Psoas muscle (tissue), 7 donors: ENCODE measurements at regions not wholly inside any gene's neighbourhood (a gene's known extent, or its start where the extent isn't known, plus 50 kb on each side); places are given as distances from the start of the nearest gene placed in this dataset.
A peak's percentile ranks its signal among the peaks of the same experiment; 100 is the strongest.

Experiments used
- ATAC-seq, 4 donors: fragments of 200-7000 bp; cut with Tn5 transposase; one replicate each; pipeline ENCODE4 v1.9.1; 2020; ENCODE audit warnings: moderate library complexity in 3 of 4, mild to moderate bottlenecking in 2 of 4
- DNase-seq, 2 donors: peaks; one replicate each; pipeline ENCODE4 v3.0.0-alpha.2; 2020
- H3K27ac ChIP-seq: fragments of 200-600 bp; one replicate; pipeline ENCODE4 v1.8.0; 2022
- H3K27me3 ChIP-seq, 3 donors: fragments of 200-600 bp in 1 of 3; one replicate each; pipeline versions ENCODE4 v1.6.1 to v1.8.0; 2013 to 2022; ENCODE audit warnings: low read length in 2 of 3, mild to moderate bottlenecking in 2 of 3, moderate library complexity in 1 of 3; ENCODE audit not compliant: insufficient read depth in 3 of 3
- H3K36me3 ChIP-seq, 2 donors: fragments of 200-600 bp in 1 of 2; one replicate each; pipeline versions ENCODE4 v1.6.1 to v1.8.0; 2013 to 2022; ENCODE audit warnings: low read depth in 1 of 2, mild to moderate bottlenecking in 1 of 2, moderate library complexity in 1 of 2; ENCODE audit not compliant: insufficient read depth in 1 of 2
- H3K4me1 ChIP-seq: fragments of 200-600 bp; one replicate; pipeline ENCODE4 v1.8.0; 2022
- H3K4me3 ChIP-seq: fragments of 200-600 bp; one replicate; pipeline ENCODE4 v1.8.0; 2022; ENCODE audit warnings: mild to moderate bottlenecking
- H3K9me3 ChIP-seq: fragments of 200-600 bp; one replicate; pipeline ENCODE4 v1.8.0; 2022
- CTCF ChIP-seq: fragments of 200-600 bp; IDR thresholded peaks from one replicate; pipeline ENCODE4 v1.8.0; 2022; ENCODE audit warnings: antibody characterized with exemption
- WGBS, 3 donors: extraction: QIAGEN DNeasy Blood & Tissue Kit; methylation state at CpG; one replicate each; pipeline versions ENCODE4 v1.1.6 to v1.1.7; 2013; 5-methylcytosine and 5-hydroxymethylcytosine counted together
- intact Hi-C, 2 donors: fragments of 100-400 bp; cut with DNase I; formaldehyde crosslinking; loops; one replicate each; pipeline versions ENCODE4 v1.11.0 to v1.14.2; 2022
- donor health status: healthy with polysubstance abuse.
- donor health status: DM: no; HTN: no; CAD: no; lungs with moderate emphysema.
- donor health status: Bipolar disorder and iron deficiency.
- donor health status: healthy.
- donor health status: DM: yes; HTN: yes; CAD: no.
- donor health status: DM: no; HTN: no; CAD: no.
- donor health status: DM: yes; HTN: yes; CAD: no.

- DNase-seq: no peak
- intact Hi-C loops: no loop called here
- peak; percentile 32 to 93 (median 70) for ATAC-seq
- TF ChIP-seq CTCF: no peak
- no peaks in the 10 kb centered on the region for H3K9me3 ChIP-seq
- H3K36me3 ChIP-seq: no peaks in the 10 kb centered on the region
- no peak overlapping the region for H3K4me3 ChIP-seq
- no peaks in the 10 kb centered on the region for H3K4me1 ChIP-seq
- H3K27me3 ChIP-seq: peaks cover 0 to 3% (median 2%) of the 10 kb centered on the region in 3 donors
- WGBS, 3 donors: 40 to 51% (median 49%) methylated on average over 5 of the region's 5 CpGs
- H3K27ac ChIP-seq: no peak overlapping the region
These were observed 111.7 kb upstream of the IRS2 start for GRCh38 chr13:109897988-109898624.

- ATAC-seq (no peak), DNase-seq (no peak)
- Histone ChIP-seq H3K9me3 (no peaks in the 10 kb centered on the region), H3K4me3 (no peak overlapping the region), H3K4me1 (no peaks in the 10 kb centered on the region), H3K27ac (no peak overlapping the region), H3K36me3 (no peaks in the 10 kb centered on the region), H3K27me3 (peaks cover 0 to 4% (median 0%) of the 10 kb centered on the region in 3 donors)
- WGBS, 3 donors: 93 to 100% (median 95%) methylated on average over 2 of the region's 2 CpGs
- intact Hi-C loops: no loop called here
- TF ChIP-seq CTCF: no peak
These were observed 105.7 kb upstream of the IRS2 start for GRCh38 chr13:109892101-109892500.

- DNase-seq: no peak
- no peak overlapping the region for H3K4me3 ChIP-seq
- no peaks in the 10 kb centered on the region for H3K9me3 ChIP-seq
- TF ChIP-seq CTCF: no peak
- 87 to 96% (median 93%) methylated on average over 4 of the region's 4 CpGs for WGBS, 3 donors
- intact Hi-C loops: no loop called here
- no peak for ATAC-seq
- H3K4me1 ChIP-seq: no peaks in the 10 kb centered on the region
- H3K27me3 ChIP-seq: peaks cover 0 to 2% (median 0%) of the 10 kb centered on the region in 3 donors
- H3K27ac ChIP-seq: no peak overlapping the region
- H3K36me3 ChIP-seq: no peaks in the 10 kb centered on the region
These were observed 98.9 kb upstream of the IRS2 start for GRCh38 chr13:109885235-109885634.

- intact Hi-C loops: no loop called here
- no peak overlapping the region for H3K4me3 ChIP-seq
- no peak overlapping the region for H3K27ac ChIP-seq
- H3K9me3 ChIP-seq: no peaks in the 10 kb centered on the region
- H3K4me1 ChIP-seq: no peaks in the 10 kb centered on the region
- no peaks in the 10 kb centered on the region for H3K36me3 ChIP-seq
- TF ChIP-seq CTCF: no peak
- WGBS, 3 donors: 50 to 63% (median 60%) methylated on average over 1 of the region's 1 CpG
- DNase-seq: no peak
- H3K27me3 ChIP-seq: peaks cover 0 to 2% (median 0%) of the 10 kb centered on the region in 3 donors
- no peak for ATAC-seq
These were observed 98.1 kb upstream of the IRS2 start for GRCh38 chr13:109884462-109884861.
